Upper lobe of left lung (tissue), 6 donors: ENCODE measurements at regions not wholly inside any gene's neighbourhood (a gene's known extent, or its start where the extent isn't known, plus 50 kb on each side); places are given as distances from the start of the nearest gene placed in this dataset.

Experiments
- ATAC-seq, 2 donors: fragments of 200-7000 bp; cut with Tn5 transposase; one replicate each; pipeline ENCODE4 v1.9.1; 2022; ENCODE audit warnings: mild to moderate bottlenecking in 2 of 2, moderate library complexity in 2 of 2; ENCODE audit not compliant: low FRiP score in 2 of 2
- DNase-seq, 2 donors: peaks; one replicate each; pipeline ENCODE4 v3.0.0-alpha.2; 2019 to 2020
- H3K27ac ChIP-seq, 4 donors: fragments of 200-600 bp; sonication (generic); one replicate each; pipeline ENCODE4 v1.5.1; 2016 to 2019
- H3K27me3 ChIP-seq, 4 donors: fragments of 200-600 bp; sonication (generic); one replicate each; pipeline ENCODE4 v1.5.1; 2017 to 2019
- H3K36me3 ChIP-seq, 4 donors: fragments of 200-600 bp; sonication (generic); one replicate each; pipeline ENCODE4 v1.5.1; 2016 to 2019
- H3K4me1 ChIP-seq, 4 donors: fragments of 200-600 bp; sonication (generic); one replicate each; pipeline ENCODE4 v1.5.1; 2018 to 2019
- H3K4me3 ChIP-seq, 4 donors: fragments of 200-600 bp; sonication (generic); one replicate each; pipeline ENCODE4 v1.5.1; 2017 to 2019; ENCODE audit warnings: mild to moderate bottlenecking in 2 of 4, moderate library complexity in 1 of 4
- H3K9me3 ChIP-seq, 4 donors: fragments of 200-600 bp; sonication (generic); one replicate each; pipeline ENCODE4 v1.5.1; 2018 to 2019
- CTCF ChIP-seq, 6 experiments: fragments of 450-650 bp in 4 of 6; fragments of 200-600 bp in 2 of 6; sonication (generic) in 2 of 6; IDR thresholded peaks; one replicate each; pipeline ENCODE4 v1.5.1; 2016 to 2019; ENCODE audit warnings: antibody characterized with exemption in 6 of 6
- EP300 ChIP-seq, 4 donors: sonication (generic); formaldehyde crosslinking; IDR thresholded peaks; one replicate each; pipeline ENCODE4 v1.5.1; 2017; ENCODE audit warnings: antibody characterized with exemption in 4 of 4, control low read depth in 2 of 4
- POLR2A ChIP-seq, 4 donors: fragments of 450-650 bp; IDR thresholded peaks; one replicate each; pipeline ENCODE4 v1.5.1; 2016 to 2017; ENCODE audit warnings: antibody characterized with exemption in 4 of 4, mild to moderate bottlenecking in 2 of 4
- POLR2AphosphoS5 ChIP-seq, 2 donors: sonication (generic); formaldehyde crosslinking; IDR thresholded peaks; one replicate each; pipeline ENCODE4 v1.5.1; 2017; ENCODE audit warnings: antibody characterized with exemption in 2 of 2
- WGBS, 2 donors: methylation state at CpG; one replicate each; pipeline ENCODE4 v1.1.5; 2017 to 2018; 5-methylcytosine and 5-hydroxymethylcytosine counted together
- donor health status: DM: no; HTN: no; CAD: no; lungs with moderate emphysema.
- donor health status: DM: no; HTN: yes; CAD: no; lungs with severe emphysema.

DNA sequence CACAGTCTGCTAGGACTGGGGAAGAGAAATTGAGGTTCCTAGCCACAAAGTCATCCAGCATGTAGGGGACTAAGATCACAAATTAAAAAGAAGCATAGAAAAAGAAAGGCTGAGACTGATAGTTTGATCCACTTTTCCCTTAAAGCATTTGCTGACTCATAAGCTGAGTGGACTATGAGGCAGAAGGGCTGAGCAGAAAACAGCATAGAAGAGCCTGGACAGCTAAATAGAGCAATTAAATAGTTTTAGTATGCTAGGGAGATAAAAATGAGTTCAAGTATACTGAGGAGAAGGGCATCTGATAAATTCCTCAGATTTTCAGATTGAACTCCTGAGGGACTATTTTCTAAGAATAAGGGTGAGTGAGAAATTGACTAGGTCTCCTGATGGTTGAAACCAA is 155.9 kb upstream of the EGR2 start:
- Histone ChIP-seq H3K4me1 (no peaks in the 10 kb centered on the region), H3K9me3 (peaks cover 0 to 4% (median 0%) of the 10 kb centered on the region in 4 donors), H3K27ac (no peak overlapping the region), H3K36me3 (no peaks in the 10 kb centered on the region), H3K4me3 (no peak overlapping the region), H3K27me3 (no peaks in the 10 kb centered on the region)
- ATAC-seq (no peak), DNase-seq (no peak)
- no peak for TF ChIP-seq POLR2AphosphoS5 (IDR thresholded peaks at IDR 0.05)
- TF ChIP-seq CTCF (IDR thresholded peaks at IDR 0.05) = no peak

GRCh38 chr10:62964026-62964425 is 147.9 kb upstream of the EGR2 start:
- no peak for DNase-seq
- ATAC-seq = no peak
- Histone ChIP-seq H3K27me3 (no peaks in the 10 kb centered on the region), H3K9me3 (no peaks in the 10 kb centered on the region), H3K27ac (no peak overlapping the region), H3K36me3 (no peaks in the 10 kb centered on the region), H3K4me3 (no peak overlapping the region), H3K4me1 (no peaks in the 10 kb centered on the region)
- 80 to 87% methylated on average over 4 of the region's 4 CpGs for WGBS, 2 donors
- TF ChIP-seq CTCF (IDR thresholded peaks at IDR 0.05) = no peak
- TF ChIP-seq POLR2A (IDR thresholded peaks at IDR 0.05) = no peak
- no peak for TF ChIP-seq EP300 (IDR thresholded peaks at IDR 0.05)
- no peak for TF ChIP-seq POLR2AphosphoS5 (IDR thresholded peaks at IDR 0.05)

GRCh38 chr10:62961951-62962523 is 145.9 kb upstream of the EGR2 start:
- WGBS, 2 donors = 50 to 51% methylated on average over 3 of the region's 3 CpGs
- no peaks in the 10 kb centered on the region for H3K9me3 ChIP-seq
- H3K4me3 ChIP-seq = no peak overlapping the region
- no peaks in the 10 kb centered on the region for H3K27me3 ChIP-seq
- H3K27ac ChIP-seq = no peak overlapping the region
- no peaks in the 10 kb centered on the region for H3K36me3 ChIP-seq
- DNase-seq (no peak), ATAC-seq (no peak)
- TF ChIP-seq EP300 (IDR thresholded peaks at IDR 0.05) (no peak), CTCF (IDR thresholded peaks at IDR 0.05) (no peak), POLR2A (IDR thresholded peaks at IDR 0.05) (no peak), POLR2AphosphoS5 (IDR thresholded peaks at IDR 0.05) (no peak)
- H3K4me1 ChIP-seq = no peaks in the 10 kb centered on the region

- DNase-seq (no peak), ATAC-seq (no peak)
- Histone ChIP-seq H3K9me3 (no peaks in the 10 kb centered on the region), H3K27ac (no peak overlapping the region), H3K27me3 (no peaks in the 10 kb centered on the region), H3K4me1 (no peaks in the 10 kb centered on the region), H3K4me3 (no peak overlapping the region), H3K36me3 (no peaks in the 10 kb centered on the region)
- 85 to 89% methylated on average over 9 of the region's 9 CpGs for WGBS, 2 donors
- no peak for TF ChIP-seq CTCF (IDR thresholded peaks at IDR 0.05)
- no peak for TF ChIP-seq POLR2A (IDR thresholded peaks at IDR 0.05)
- TF ChIP-seq EP300 (IDR thresholded peaks at IDR 0.05) = no peak
- no peak for TF ChIP-seq POLR2AphosphoS5 (IDR thresholded peaks at IDR 0.05)
Measured at GRCh38 chr10:62960416-62960815, 144.2 kb upstream of the EGR2 start.

DNA sequence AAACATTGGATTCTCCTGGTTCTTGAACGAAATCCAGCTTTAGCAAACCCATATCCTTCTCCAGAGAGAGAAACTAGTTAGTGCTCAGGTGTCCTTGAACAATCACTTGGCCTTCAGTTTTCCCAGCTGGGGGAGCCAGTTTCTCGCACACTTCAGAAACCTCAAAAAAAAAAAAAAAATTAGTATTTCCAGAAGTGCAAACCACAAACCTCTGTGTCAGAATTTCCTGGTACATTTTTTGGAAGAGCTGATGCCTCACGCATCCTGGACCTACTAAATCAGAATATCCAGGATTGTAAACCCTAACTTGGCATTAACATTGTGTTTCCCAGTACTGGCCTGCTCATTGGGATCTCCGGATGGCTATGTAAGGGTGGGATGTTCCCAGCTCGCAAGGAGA is 143.4 kb upstream of the EGR2 start:
- H3K27me3 ChIP-seq = no peaks in the 10 kb centered on the region
- DNase-seq (no peak), ATAC-seq (no peak)
- TF ChIP-seq EP300 (IDR thresholded peaks at IDR 0.05) (no peak), CTCF (IDR thresholded peaks at IDR 0.05) (no peak), POLR2AphosphoS5 (IDR thresholded peaks at IDR 0.05) (no peak), POLR2A (IDR thresholded peaks at IDR 0.05) (no peak)
- H3K9me3 ChIP-seq = no peaks in the 10 kb centered on the region
- no peak overlapping the region for H3K27ac ChIP-seq
- H3K4me3 ChIP-seq = no peak overlapping the region
- 75 to 77% methylated on average over 5 of the region's 5 CpGs for WGBS, 2 donors
- no peaks in the 10 kb centered on the region for H3K36me3 ChIP-seq
- no peaks in the 10 kb centered on the region for H3K4me1 ChIP-seq
